GM23338 (cell line): ENCODE measurements at regions not wholly inside any gene's neighbourhood (a gene's known extent, or its start where the extent isn't known, plus 50 kb on each side); places are given as distances from the start of the nearest gene placed in this dataset.

Experiments
- ATAC-seq: fragments of 200-7000 bp; cut with Tn5 transposase; 3 replicates; pipeline ENCODE4 v1.9.1; 2020
- DNase-seq: peaks from one replicate; pipeline ENCODE4 v3.0.0-alpha.2; 2015; ENCODE audit warnings: low spot score
- H2AFZ ChIP-seq: fragments of 200-600 bp; sonication (generic); 2 replicates; pipeline ENCODE4 v1.8.0; 2016; ENCODE audit warnings: antibody characterized with exemption, mild to moderate bottlenecking, moderate library complexity
- H3F3A ChIP-seq: fragments of 200-600 bp; sonication (generic); replicated peaks from 2 replicates; pipeline ENCODE4 v1.8.0; 2017; ENCODE audit warnings: antibody characterized with exemption, mixed run types, low read depth
- H3K27ac ChIP-seq: fragments of 200-600 bp; sonication (generic); 2 replicates; pipeline ENCODE4 v1.6.1; 2016; ENCODE audit warnings: low read depth
- H3K27me3 ChIP-seq: fragments of 200-600 bp; sonication (generic); 2 replicates; pipeline ENCODE4 v1.8.0; 2016; ENCODE audit warnings: mild to moderate bottlenecking, mixed run types, moderate library complexity; ENCODE audit not compliant: insufficient read depth
- H3K36me3 ChIP-seq: fragments of 200-600 bp; sonication (generic); 2 replicates; pipeline ENCODE4 v1.8.0; 2016; ENCODE audit warnings: mild to moderate bottlenecking; ENCODE audit not compliant: insufficient read depth
- H3K4me1 ChIP-seq: fragments of 200-600 bp; sonication (generic); 2 replicates; pipeline ENCODE4 v1.8.0; 2016; ENCODE audit warnings: mild to moderate bottlenecking, moderate library complexity; ENCODE audit not compliant: insufficient read depth
- H3K4me2 ChIP-seq: fragments of 200-600 bp; sonication (generic); 2 replicates; pipeline ENCODE4 v1.7.1; 2017; ENCODE audit warnings: mixed run types
- H3K4me3 ChIP-seq: fragments of 200-600 bp; sonication (generic); 2 replicates; pipeline ENCODE4 v1.6.1; 2016; ENCODE audit warnings: mixed run types
- H3K79me2 ChIP-seq: fragments of 200-600 bp; sonication (generic); replicated peaks from 2 replicates; pipeline ENCODE4 v1.8.0; 2017; ENCODE audit warnings: mild to moderate bottlenecking; ENCODE audit not compliant: insufficient read depth
- H3K9me2 ChIP-seq: fragments of 200-600 bp; sonication (generic); 2 replicates; pipeline ENCODE4 v1.8.0; 2017; ENCODE audit not compliant: insufficient read depth
- H4K20me1 ChIP-seq: fragments of 200-600 bp; sonication (generic); replicated peaks from 2 replicates; pipeline ENCODE4 v1.8.0; 2017; ENCODE audit warnings: mild to moderate bottlenecking; ENCODE audit not compliant: insufficient read depth
- H3K27ac Mint-ChIP-seq: 2 replicates; pipeline ENCODE4 v1.8.0; 2020; ENCODE audit warnings: inconsistent platforms, mild to moderate bottlenecking, moderate library complexity, mixed read lengths
- H3K27me3 Mint-ChIP-seq: 3 replicates; pipeline ENCODE4 v1.8.0; 2022; ENCODE audit warnings: low read depth, mild to moderate bottlenecking, moderate library complexity, mixed read lengths, inconsistent platforms; ENCODE audit not compliant: insufficient read depth, poor library complexity
- H3K36me3 Mint-ChIP-seq: 3 replicates; pipeline ENCODE4 v1.8.0; 2021; ENCODE audit warnings: low read depth, mild to moderate bottlenecking, inconsistent platforms, moderate library complexity, mixed read lengths
- H3K4me1 Mint-ChIP-seq: 3 replicates; pipeline ENCODE4 v1.8.0; 2020; ENCODE audit warnings: mild to moderate bottlenecking, inconsistent platforms, mixed read lengths
- H3K4me3 Mint-ChIP-seq: 3 replicates; pipeline ENCODE4 v1.8.0; 2021; ENCODE audit warnings: moderate library complexity, mild to moderate bottlenecking, inconsistent platforms, mixed read lengths
- H3K9me3 Mint-ChIP-seq: 3 replicates; pipeline ENCODE4 v1.8.0; 2020; ENCODE audit warnings: moderate library complexity, mild to moderate bottlenecking, inconsistent platforms, mixed read lengths
- CREB1 ChIP-seq: fragments of 250-450 bp; sonication (Bioruptor Pico); IDR thresholded peaks from 2 replicates; pipeline ENCODE4 v1.5.0; 2020; ENCODE audit warnings: low read depth, mild to moderate bottlenecking, moderate library complexity
- EZH2 ChIP-seq: fragments of 200-600 bp; sonication (generic); IDR thresholded peaks from one replicate; pipeline ENCODE4 v1.8.0; 2017; ENCODE audit warnings: antibody characterized with exemption, mild to moderate bottlenecking, low read depth; ENCODE audit not compliant: unreplicated experiment
- JUNB ChIP-seq: IDR thresholded peaks from one replicate; pipeline ENCODE4 v1.6.1; 2016; ENCODE audit warnings: antibody characterized with exemption; ENCODE audit not compliant: unreplicated experiment
- NANOG ChIP-seq: IDR thresholded peaks from 2 replicates; pipeline ENCODE4 v1.6.1; 2016; ENCODE audit warnings: antibody characterized with exemption, borderline replicate concordance
- POLR2AphosphoS5 ChIP-seq: IDR thresholded peaks from 2 replicates; pipeline ENCODE4 v1.6.1; 2016; ENCODE audit warnings: antibody characterized with exemption, low read depth
- STAT1 ChIP-seq: IDR thresholded peaks from one replicate; pipeline ENCODE4 v1.6.1; 2016; ENCODE audit warnings: antibody characterized with exemption; ENCODE audit not compliant: unreplicated experiment
- ZNF114 ChIP-seq: fragments of 250-450 bp; sonication (Bioruptor Pico); IDR thresholded peaks from 2 replicates; pipeline ENCODE4 v1.5.0; 2020; ENCODE audit warnings: mild to moderate bottlenecking, moderate library complexity
- ZNF331 ChIP-seq: fragments of 250-450 bp; sonication (Bioruptor Pico); IDR thresholded peaks from 2 replicates; pipeline ENCODE4 v1.5.0; 2020; ENCODE audit warnings: low read depth, mild to moderate bottlenecking, moderate library complexity
- TF ChIP-seq, protein P1 (sequence below), 2 experiments: fragments of 200-600 bp in 1 of 2; sonication (generic) in 1 of 2; conservative IDR thresholded peaks; 2 replicates each; pipeline versions ENCODE4 v1.5.1 to v1.6.1; 2016 to 2017; ENCODE audit warnings: antibody characterized with exemption in 2 of 2, low read depth in 2 of 2, mild to moderate bottlenecking in 2 of 2, moderate library complexity in 1 of 2
- TF ChIP-seq, protein P2 (sequence below): fragments of 250-450 bp; sonication (Bioruptor Pico); IDR thresholded peaks from 2 replicates; pipeline ENCODE4 v1.5.0; 2020; ENCODE audit warnings: mild to moderate bottlenecking, moderate library complexity
- TF ChIP-seq, protein P3 (sequence below): IDR thresholded peaks from 2 replicates; pipeline ENCODE4 v1.6.1; 2016; ENCODE audit warnings: antibody characterized with exemption
- TF ChIP-seq, protein P4 (sequence below): IDR thresholded peaks from one replicate; pipeline ENCODE4 v1.6.1; 2018; ENCODE audit warnings: antibody characterized with exemption; ENCODE audit not compliant: unreplicated experiment

DNA sequence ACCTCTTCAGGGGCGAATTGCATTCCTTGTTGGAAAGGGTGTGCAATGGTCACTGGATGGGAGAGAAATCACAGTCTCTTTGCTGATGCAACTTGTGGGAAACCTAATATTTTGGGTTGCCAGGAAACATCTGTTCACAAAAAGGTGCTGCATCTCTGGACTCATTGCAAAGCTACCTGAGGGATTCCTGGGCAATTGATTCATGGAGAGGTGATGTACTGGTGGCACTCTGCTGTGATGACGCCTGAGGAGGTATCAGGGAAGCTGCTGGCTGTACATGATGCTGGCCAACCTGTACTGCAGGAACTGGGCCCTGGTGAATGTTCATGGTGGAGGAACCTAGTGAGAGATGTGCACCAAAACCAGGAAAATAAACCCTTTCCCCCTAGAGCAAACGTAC is 516.0 kb upstream of the SPHKAP start:
- Histone ChIP-seq H3K79me2 (no peaks in the 10 kb centered on the region), H3K27me3 (no peaks in the 10 kb centered on the region), H3K4me3 (no peak overlapping the region), H2AFZ (no peak overlapping the region), H3K9me2 (no peaks in the 10 kb centered on the region; the same call in none of the 2 replicates), H3K4me1 (no peaks in the 10 kb centered on the region), H4K20me1 (no peaks in the 10 kb centered on the region), H3K27ac (no peak overlapping the region), H3K36me3 (no peaks in the 10 kb centered on the region), H3F3A (no peaks in the 10 kb centered on the region), H3K4me2 (no peak overlapping the region)
- H3K36me3 Mint-ChIP-seq = no peaks in the 10 kb centered on the region
- DNase-seq = no peak
- no peak overlapping the region for H3K27ac Mint-ChIP-seq
- H3K4me1 Mint-ChIP-seq = no peaks in the 10 kb centered on the region
- H3K4me3 Mint-ChIP-seq = no peak overlapping the region
- TF ChIP-seq EZH2 = no peak
- TF ChIP-seq POLR2AphosphoS5 = no peak
- TF ChIP-seq ZNF331 (CRISPR knock-in tag) = no peak
- TF ChIP-seq STAT1 = no peak
- TF ChIP-seq CREB1 (CRISPR knock-in tag) = no peak
- TF ChIP-seq, protein P1, sequence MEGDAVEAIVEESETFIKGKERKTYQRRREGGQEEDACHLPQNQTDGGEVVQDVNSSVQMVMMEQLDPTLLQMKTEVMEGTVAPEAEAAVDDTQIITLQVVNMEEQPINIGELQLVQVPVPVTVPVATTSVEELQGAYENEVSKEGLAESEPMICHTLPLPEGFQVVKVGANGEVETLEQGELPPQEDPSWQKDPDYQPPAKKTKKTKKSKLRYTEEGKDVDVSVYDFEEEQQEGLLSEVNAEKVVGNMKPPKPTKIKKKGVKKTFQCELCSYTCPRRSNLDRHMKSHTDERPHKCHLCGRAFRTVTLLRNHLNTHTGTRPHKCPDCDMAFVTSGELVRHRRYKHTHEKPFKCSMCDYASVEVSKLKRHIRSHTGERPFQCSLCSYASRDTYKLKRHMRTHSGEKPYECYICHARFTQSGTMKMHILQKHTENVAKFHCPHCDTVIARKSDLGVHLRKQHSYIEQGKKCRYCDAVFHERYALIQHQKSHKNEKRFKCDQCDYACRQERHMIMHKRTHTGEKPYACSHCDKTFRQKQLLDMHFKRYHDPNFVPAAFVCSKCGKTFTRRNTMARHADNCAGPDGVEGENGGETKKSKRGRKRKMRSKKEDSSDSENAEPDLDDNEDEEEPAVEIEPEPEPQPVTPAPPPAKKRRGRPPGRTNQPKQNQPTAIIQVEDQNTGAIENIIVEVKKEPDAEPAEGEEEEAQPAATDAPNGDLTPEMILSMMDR (conservative IDR thresholded peaks at IDR 0.05; ENCODE audit: low read depth in 2 of 2) = no peak
- TF ChIP-seq ZNF114 (CRISPR knock-in tag) = no peak
- TF ChIP-seq, protein P2, sequence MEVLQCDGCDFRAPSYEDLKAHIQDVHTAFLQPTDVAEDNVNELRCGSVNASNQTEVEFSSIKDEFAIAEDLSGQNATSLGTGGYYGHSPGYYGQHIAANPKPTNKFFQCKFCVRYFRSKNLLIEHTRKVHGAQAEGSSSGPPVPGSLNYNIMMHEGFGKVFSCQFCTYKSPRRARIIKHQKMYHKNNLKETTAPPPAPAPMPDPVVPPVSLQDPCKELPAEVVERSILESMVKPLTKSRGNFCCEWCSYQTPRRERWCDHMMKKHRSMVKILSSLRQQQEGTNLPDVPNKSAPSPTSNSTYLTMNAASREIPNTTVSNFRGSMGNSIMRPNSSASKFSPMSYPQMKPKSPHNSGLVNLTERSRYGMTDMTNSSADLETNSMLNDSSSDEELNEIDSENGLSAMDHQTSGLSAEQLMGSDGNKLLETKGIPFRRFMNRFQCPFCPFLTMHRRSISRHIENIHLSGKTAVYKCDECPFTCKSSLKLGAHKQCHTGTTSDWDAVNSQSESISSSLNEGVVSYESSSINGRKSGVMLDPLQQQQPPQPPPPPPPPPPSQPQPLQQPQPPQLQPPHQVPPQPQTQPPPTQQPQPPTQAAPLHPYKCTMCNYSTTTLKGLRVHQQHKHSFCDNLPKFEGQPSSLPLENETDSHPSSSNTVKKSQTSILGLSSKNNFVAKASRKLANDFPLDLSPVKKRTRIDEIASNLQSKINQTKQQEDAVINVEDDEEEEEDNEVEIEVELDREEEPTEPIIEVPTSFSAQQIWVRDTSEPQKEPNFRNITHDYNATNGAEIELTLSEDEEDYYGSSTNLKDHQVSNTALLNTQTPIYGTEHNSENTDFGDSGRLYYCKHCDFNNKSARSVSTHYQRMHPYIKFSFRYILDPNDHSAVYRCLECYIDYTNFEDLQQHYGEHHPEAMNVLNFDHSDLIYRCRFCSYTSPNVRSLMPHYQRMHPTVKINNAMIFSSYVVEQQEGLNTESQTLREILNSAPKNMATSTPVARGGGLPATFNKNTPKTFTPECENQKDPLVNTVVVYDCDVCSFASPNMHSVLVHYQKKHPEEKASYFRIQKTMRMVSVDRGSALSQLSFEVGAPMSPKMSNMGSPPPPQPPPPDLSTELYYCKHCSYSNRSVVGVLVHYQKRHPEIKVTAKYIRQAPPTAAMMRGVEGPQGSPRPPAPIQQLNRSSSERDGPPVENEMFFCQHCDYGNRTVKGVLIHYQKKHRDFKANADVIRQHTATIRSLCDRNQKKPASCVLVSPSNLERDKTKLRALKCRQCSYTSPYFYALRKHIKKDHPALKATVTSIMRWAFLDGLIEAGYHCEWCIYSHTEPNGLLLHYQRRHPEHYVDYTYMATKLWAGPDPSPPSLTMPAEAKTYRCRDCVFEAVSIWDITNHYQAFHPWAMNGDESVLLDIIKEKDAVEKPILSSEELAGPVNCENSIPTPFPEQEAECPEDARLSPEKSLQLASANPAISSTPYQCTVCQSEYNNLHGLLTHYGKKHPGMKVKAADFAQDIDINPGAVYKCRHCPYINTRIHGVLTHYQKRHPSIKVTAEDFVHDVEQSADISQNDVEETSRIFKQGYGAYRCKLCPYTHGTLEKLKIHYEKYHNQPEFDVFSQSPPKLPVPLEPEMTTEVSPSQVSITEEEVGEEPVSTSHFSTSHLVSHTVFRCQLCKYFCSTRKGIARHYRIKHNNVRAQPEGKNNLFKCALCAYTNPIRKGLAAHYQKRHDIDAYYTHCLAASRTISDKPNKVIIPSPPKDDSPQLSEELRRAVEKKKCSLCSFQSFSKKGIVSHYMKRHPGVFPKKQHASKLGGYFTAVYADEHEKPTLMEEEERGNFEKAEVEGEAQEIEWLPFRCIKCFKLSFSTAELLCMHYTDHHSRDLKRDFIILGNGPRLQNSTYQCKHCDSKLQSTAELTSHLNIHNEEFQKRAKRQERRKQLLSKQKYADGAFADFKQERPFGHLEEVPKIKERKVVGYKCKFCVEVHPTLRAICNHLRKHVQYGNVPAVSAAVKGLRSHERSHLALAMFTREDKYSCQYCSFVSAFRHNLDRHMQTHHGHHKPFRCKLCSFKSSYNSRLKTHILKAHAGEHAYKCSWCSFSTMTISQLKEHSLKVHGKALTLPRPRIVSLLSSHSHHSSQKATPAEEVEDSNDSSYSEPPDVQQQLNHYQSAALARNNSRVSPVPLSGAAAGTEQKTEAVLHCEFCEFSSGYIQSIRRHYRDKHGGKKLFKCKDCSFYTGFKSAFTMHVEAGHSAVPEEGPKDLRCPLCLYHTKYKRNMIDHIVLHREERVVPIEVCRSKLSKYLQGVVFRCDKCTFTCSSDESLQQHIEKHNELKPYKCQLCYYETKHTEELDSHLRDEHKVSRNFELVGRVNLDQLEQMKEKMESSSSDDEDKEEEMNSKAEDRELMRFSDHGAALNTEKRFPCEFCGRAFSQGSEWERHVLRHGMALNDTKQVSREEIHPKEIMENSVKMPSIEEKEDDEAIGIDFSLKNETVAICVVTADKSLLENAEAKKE (CRISPR knock-in tag) = no peak
- no peak for TF ChIP-seq NANOG
- no peak for TF ChIP-seq JUNB
- TF ChIP-seq, protein P3, sequence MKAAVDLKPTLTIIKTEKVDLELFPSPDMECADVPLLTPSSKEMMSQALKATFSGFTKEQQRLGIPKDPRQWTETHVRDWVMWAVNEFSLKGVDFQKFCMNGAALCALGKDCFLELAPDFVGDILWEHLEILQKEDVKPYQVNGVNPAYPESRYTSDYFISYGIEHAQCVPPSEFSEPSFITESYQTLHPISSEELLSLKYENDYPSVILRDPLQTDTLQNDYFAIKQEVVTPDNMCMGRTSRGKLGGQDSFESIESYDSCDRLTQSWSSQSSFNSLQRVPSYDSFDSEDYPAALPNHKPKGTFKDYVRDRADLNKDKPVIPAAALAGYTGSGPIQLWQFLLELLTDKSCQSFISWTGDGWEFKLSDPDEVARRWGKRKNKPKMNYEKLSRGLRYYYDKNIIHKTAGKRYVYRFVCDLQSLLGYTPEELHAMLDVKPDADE = no peak
- TF ChIP-seq, protein P4, sequence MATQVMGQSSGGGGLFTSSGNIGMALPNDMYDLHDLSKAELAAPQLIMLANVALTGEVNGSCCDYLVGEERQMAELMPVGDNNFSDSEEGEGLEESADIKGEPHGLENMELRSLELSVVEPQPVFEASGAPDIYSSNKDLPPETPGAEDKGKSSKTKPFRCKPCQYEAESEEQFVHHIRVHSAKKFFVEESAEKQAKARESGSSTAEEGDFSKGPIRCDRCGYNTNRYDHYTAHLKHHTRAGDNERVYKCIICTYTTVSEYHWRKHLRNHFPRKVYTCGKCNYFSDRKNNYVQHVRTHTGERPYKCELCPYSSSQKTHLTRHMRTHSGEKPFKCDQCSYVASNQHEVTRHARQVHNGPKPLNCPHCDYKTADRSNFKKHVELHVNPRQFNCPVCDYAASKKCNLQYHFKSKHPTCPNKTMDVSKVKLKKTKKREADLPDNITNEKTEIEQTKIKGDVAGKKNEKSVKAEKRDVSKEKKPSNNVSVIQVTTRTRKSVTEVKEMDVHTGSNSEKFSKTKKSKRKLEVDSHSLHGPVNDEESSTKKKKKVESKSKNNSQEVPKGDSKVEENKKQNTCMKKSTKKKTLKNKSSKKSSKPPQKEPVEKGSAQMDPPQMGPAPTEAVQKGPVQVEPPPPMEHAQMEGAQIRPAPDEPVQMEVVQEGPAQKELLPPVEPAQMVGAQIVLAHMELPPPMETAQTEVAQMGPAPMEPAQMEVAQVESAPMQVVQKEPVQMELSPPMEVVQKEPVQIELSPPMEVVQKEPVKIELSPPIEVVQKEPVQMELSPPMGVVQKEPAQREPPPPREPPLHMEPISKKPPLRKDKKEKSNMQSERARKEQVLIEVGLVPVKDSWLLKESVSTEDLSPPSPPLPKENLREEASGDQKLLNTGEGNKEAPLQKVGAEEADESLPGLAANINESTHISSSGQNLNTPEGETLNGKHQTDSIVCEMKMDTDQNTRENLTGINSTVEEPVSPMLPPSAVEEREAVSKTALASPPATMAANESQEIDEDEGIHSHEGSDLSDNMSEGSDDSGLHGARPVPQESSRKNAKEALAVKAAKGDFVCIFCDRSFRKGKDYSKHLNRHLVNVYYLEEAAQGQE = no peak
- no peaks in the 10 kb centered on the region for H3K27me3 Mint-ChIP-seq
- H3K9me3 Mint-ChIP-seq = peaks cover 4% of the 10 kb centered on the region; the same call in 2 of the 3 replicates
- ATAC-seq = no peak
